ENCODE measurements at regions not wholly inside any gene's neighbourhood (a gene's known extent, or its start where the extent isn't known, plus 50 kb on each side); places are given as distances from the start of the nearest gene placed in this dataset.

DNA sequence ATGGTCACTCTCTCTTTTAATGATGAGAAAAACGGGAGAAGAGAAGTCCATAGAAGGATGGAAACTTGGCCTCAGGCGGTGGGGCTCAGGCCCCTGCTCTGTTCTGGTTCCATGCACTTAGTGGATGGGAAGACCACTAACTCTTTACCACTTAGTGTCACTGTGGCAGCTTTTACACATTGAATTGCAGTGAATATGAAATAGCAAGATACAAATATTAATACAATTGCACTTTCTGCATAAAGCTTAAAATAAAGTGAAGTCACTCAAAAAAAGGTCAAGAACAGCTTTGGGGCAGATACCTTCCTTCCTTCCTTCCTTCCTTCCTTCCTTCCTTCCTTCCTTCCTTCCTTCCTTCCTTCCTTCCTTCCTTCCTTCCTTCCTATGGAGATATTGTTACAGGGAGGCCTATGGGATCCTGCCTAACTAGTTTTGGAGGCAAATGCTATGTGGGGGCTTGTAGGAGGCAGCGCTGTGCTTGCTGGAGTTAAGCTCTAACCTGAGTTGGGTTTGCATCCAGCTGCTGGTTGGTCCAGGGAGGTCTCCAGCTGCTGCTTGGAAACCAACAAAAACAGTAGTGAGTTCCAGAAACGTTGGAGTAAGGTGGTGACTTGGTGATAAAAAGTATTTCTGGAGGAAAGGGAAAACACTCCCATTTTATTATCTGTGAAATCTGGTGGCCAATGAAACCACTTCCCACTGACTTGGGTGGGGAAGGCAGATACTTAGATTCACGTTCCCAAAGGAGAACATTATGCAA lies 62.3 kb upstream of the NKX2-2 start:
- no peaks in the 10 kb centered on the region for H3K27me3 ChIP-seq (ENCODE audit: low read depth, low read length)
- H3K9me3 ChIP-seq (ENCODE audit: control insufficient read depth in 1 of 2, low read length in 2 of 2), result no peaks in the 10 kb centered on the region

DNA sequence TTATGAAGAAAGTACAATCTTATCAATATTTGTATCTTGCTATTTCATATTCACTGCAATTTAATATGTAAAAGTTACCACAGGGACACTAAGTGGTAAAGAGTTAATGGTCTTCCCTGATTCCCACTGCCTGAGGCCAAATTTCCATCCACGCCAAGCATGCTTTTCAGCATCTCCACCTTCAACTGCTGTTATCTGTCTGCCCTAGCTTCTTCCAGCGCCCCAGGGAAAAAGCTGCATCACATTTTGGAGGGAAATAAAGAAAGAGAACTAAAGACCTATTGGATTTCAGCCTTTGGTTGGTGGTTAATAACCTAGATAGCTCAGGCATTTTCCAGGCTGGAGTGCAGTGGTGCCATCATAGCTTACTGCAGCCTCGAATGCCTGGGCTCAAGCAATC lies 61.3 kb upstream of the NKX2-2 start:
- H3K9me3 ChIP-seq (ENCODE audit: control insufficient read depth in 1 of 2, low read length in 2 of 2), result no peaks in the 10 kb centered on the region
- no peaks in the 10 kb centered on the region for H3K4me1 ChIP-seq (ENCODE audit: control insufficient read depth in 1 of 2, insufficient read depth in 2 of 2, low read length in 2 of 2)
- no peaks in the 10 kb centered on the region for H3K27me3 ChIP-seq (ENCODE audit: low read depth, low read length)
- H3K4me3 ChIP-seq (ENCODE audit: low read depth in 1 of 2, low read length in 2 of 2), result no peak overlapping the region
- no peak overlapping the region for H3K27ac ChIP-seq (ENCODE audit: low read length)
- H3K36me3 ChIP-seq (ENCODE audit: control insufficient read depth in 1 of 2, insufficient read depth in 2 of 2, low read length in 2 of 2), result no peaks in the 10 kb centered on the region

More for the DNA sequence above, 62.3 kb upstream of the NKX2-2 start:
- Histone ChIP-seq H3K4me3 (ENCODE audit: low read depth in 1 of 2, low read length in 2 of 2) (no peak overlapping the region), H3K27ac (ENCODE audit: low read length) (no peak overlapping the region), H3K4me1 (ENCODE audit: control insufficient read depth in 1 of 2, insufficient read depth in 2 of 2, low read length in 2 of 2) (no peaks in the 10 kb centered on the region), H3K36me3 (ENCODE audit: control insufficient read depth in 1 of 2, insufficient read depth in 2 of 2, low read length in 2 of 2) (no peaks in the 10 kb centered on the region)

DNA sequence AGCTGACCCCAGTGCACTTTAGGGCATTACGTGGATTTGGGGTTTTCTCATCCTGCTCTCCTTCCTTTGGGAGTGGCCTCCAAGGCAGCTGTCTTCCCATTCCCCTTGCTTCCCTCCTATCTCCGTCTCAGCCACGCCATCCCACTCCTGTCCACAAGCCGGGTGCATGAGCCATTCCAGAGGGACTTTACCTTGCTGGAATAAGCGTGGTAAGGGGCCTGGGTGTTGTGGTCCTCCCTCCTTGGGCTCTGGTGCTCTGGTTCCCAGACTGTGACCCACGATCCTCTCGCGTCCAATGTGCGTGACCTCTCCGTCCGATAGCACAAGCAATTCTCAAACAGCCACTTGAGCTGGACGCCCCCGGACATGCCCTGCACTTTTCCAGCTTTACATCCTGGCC lies 60.6 kb upstream of the NKX2-2 start:
- H3K36me3 ChIP-seq (ENCODE audit: control insufficient read depth in 1 of 2, insufficient read depth in 2 of 2, low read length in 2 of 2), result no peaks in the 10 kb centered on the region
- no peak overlapping the region for H3K27ac ChIP-seq (ENCODE audit: low read length)
- no peaks in the 10 kb centered on the region for H3K4me1 ChIP-seq (ENCODE audit: control insufficient read depth in 1 of 2, insufficient read depth in 2 of 2, low read length in 2 of 2)
- no peaks in the 10 kb centered on the region for H3K9me3 ChIP-seq (ENCODE audit: control insufficient read depth in 1 of 2, low read length in 2 of 2)
- no peak overlapping the region for H3K4me3 ChIP-seq (ENCODE audit: low read depth in 1 of 2, low read length in 2 of 2)
- H3K27me3 ChIP-seq (ENCODE audit: low read depth, low read length), result no peaks in the 10 kb centered on the region

DNA sequence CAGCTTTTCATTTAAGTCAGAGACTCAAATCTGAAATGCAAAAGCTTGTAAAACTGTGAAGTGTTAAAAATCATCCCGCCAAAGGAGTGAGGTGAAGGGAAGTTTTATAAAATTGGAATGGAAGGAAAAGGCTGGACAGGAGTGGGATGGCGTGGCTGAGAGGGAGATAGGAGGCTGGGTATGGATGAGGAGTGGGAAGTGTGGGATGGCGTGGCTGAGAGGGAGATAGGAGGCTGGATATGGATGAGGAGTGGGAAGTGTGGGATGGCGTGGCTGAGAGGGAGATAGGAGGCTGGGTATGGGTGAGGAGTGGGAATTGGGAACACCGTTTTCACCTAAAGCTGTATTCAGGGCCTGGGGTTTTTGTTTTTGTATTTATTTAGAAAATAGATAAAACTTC lies 59.4 kb upstream of the NKX2-2 start:
- Histone ChIP-seq H3K4me1 (ENCODE audit: control insufficient read depth in 1 of 2, insufficient read depth in 2 of 2, low read length in 2 of 2) (no peaks in the 10 kb centered on the region), H3K36me3 (ENCODE audit: control insufficient read depth in 1 of 2, insufficient read depth in 2 of 2, low read length in 2 of 2) (no peaks in the 10 kb centered on the region), H3K9me3 (ENCODE audit: control insufficient read depth in 1 of 2, low read length in 2 of 2) (no peaks in the 10 kb centered on the region), H3K4me3 (ENCODE audit: low read depth in 1 of 2, low read length in 2 of 2) (no peak overlapping the region), H3K27ac (ENCODE audit: low read length) (no peak overlapping the region), H3K27me3 (ENCODE audit: low read depth, low read length) (no peaks in the 10 kb centered on the region)

DNA sequence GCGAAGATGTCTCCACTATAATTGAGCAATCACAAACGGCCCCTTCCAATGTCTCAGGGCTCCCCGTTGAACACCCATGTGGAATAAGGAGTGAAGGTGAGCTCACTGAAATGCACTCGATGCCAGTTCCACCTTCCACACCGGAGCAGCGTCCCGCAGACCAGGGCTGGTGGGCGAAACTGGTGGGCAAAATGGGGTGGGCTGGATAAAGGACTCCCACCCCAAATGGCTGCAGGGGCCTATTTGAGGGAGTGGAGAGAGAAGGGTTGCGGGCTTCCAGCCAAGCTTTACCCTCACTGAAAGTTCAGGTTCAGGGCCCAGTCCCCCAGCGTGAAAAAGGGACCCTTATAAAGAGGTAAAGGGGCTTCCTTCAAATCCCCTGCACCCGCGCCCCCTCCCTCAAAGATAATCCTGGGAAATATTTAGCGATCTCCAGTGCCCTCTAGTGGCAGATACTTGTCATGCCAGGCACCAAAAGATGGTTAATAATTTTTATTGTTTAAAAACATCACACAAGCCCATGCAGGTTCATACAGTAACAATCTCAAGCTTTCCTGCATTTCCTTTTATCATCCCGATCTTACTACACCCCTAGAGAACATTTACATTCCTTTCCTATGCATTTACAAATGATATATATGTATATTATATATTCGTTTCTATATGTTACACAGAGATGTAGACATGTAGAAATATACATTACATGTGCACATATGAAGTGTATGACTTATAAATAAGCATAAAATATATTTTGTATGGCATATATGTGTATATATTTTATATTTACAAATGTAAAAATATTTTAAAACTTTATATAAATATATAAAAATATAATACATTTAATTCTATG lies 58.2 kb upstream of the NKX2-2 start:
- no peaks in the 10 kb centered on the region for H3K27me3 ChIP-seq (ENCODE audit: low read depth, low read length)
- H3K27ac ChIP-seq (ENCODE audit: low read length), result no peak overlapping the region
- no peaks in the 10 kb centered on the region for H3K9me3 ChIP-seq (ENCODE audit: control insufficient read depth in 1 of 2, low read length in 2 of 2)
- H3K36me3 ChIP-seq (ENCODE audit: control insufficient read depth in 1 of 2, insufficient read depth in 2 of 2, low read length in 2 of 2), result no peaks in the 10 kb centered on the region
- H3K4me3 ChIP-seq (ENCODE audit: low read depth in 1 of 2, low read length in 2 of 2), result no peak overlapping the region
- no peaks in the 10 kb centered on the region for H3K4me1 ChIP-seq (ENCODE audit: control insufficient read depth in 1 of 2, insufficient read depth in 2 of 2, low read length in 2 of 2)

DNA sequence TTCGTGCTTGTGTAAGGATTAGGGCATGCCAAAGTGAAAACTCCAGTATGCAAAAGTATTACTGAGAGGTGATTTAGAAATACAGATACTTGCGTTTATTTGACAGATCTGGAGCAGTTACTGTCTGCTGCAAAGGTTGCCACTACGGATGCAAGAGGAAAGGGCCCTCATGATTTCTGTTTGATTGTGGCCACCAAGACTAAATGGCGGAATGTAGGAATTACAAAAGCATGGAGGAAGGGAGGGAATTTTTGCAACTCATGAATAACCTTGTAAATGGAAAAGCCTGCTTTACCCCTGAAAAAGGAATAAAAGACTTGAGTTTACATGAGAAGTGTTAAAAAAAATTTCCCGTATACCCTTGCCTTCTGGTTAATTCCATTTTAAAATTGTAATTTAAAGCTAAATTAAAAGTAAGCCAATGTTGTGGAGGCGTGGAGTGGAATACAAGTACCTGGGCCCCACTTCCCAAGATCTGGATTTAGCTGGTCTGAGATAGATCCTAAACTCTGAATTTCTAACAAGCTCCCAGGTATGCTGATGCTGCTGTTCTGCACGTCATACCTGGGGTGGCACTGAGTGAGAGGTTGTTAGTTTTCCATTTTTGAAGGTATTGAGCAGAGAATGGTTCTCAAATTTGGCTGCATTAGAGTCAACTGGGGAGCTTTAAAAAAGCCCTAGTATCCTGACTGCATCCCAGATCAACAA lies 56.6 kb upstream of the NKX2-2 start:
- Histone ChIP-seq H3K27me3 (ENCODE audit: low read depth, low read length) (no peaks in the 10 kb centered on the region), H3K36me3 (ENCODE audit: control insufficient read depth in 1 of 2, insufficient read depth in 2 of 2, low read length in 2 of 2) (no peaks in the 10 kb centered on the region), H3K4me3 (ENCODE audit: low read depth in 1 of 2, low read length in 2 of 2) (no peak overlapping the region), H3K4me1 (ENCODE audit: control insufficient read depth in 1 of 2, insufficient read depth in 2 of 2, low read length in 2 of 2) (no peaks in the 10 kb centered on the region), H3K27ac (ENCODE audit: low read length) (no peak overlapping the region), H3K9me3 (ENCODE audit: control insufficient read depth in 1 of 2, low read length in 2 of 2) (no peaks in the 10 kb centered on the region)

DNA sequence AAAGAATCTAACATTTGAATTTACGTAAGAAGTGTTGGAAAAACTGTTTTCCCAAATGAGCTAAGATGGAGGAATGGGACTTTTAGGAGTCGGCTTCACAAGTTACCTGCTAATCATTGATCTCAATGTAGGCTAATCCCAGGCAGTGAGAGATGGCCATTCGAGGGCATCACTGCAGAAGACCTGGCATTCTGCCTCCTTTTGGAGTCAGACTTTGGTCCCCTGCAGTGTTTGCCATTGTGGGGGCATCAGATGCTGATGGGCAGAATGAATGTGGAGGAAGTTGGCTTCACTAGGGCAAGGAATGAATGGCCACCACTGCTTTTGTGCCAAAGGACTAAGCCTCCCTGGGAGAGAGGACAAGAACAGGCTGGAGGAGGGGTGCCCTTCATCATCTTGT lies 55.7 kb upstream of the NKX2-2 start:
- Histone ChIP-seq H3K4me1 (ENCODE audit: control insufficient read depth in 1 of 2, insufficient read depth in 2 of 2, low read length in 2 of 2) (no peaks in the 10 kb centered on the region), H3K27ac (ENCODE audit: low read length) (no peak overlapping the region), H3K4me3 (ENCODE audit: low read depth in 1 of 2, low read length in 2 of 2) (no peak overlapping the region), H3K36me3 (ENCODE audit: control insufficient read depth in 1 of 2, insufficient read depth in 2 of 2, low read length in 2 of 2) (no peaks in the 10 kb centered on the region), H3K9me3 (ENCODE audit: control insufficient read depth in 1 of 2, low read length in 2 of 2) (no peaks in the 10 kb centered on the region), H3K27me3 (ENCODE audit: low read depth, low read length) (no peaks in the 10 kb centered on the region)

DNA sequence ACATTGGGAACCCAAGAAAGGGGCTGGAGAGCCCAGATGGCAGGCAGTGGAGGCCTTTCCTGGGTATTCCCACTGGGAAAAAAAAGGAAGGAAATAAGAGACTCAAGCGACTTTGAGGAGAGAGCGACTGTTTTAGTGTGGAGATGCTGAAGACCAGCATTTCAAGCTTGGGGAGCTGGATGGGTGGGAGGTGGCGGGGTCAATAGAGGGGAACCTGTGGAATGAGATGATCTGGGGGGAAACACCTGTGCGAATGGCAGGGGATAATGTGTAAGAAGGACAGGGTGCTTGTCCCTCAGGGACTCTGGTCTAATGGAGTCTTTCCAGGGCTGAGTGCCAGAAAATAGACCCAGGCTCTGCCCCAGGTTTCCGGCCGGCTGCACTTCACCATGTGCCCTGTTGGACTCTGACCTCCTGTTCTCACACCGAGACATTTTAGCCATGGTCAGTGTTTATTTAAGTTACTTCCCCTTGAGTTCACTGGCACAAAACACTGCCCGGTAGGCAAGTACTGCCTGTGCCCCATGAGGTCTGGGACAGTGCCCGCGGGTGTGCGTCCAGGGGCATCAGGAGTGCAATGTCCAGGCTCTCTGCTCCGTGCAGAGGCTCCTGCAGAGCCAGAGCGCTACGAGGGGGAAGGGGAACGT lies 50.4 kb upstream of the NKX2-2 start:
- Histone ChIP-seq H3K27me3 (ENCODE audit: low read depth, low read length) (no peaks in the 10 kb centered on the region), H3K9me3 (ENCODE audit: control insufficient read depth in 1 of 2, low read length in 2 of 2) (no peaks in the 10 kb centered on the region), H3K36me3 (ENCODE audit: control insufficient read depth in 1 of 2, insufficient read depth in 2 of 2, low read length in 2 of 2) (no peaks in the 10 kb centered on the region), H3K4me3 (ENCODE audit: low read depth in 1 of 2, low read length in 2 of 2) (no peak overlapping the region), H3K4me1 (ENCODE audit: control insufficient read depth in 1 of 2, insufficient read depth in 2 of 2, low read length in 2 of 2) (no peaks in the 10 kb centered on the region), H3K27ac (ENCODE audit: low read length) (no peak overlapping the region)

All from muscle layer of duodenum (tissue), 2 donors.